NOMO-1 treated with dmso at 0.1 percent for 144 hours (cell line): ENCODE measurements at regions not wholly inside any gene's neighbourhood (a gene's known extent, or its start where the extent isn't known, plus 50 kb on each side); places are given as distances from the start of the nearest gene placed in this dataset.
A peak's percentile ranks its signal among the peaks of the same experiment; 100 is the strongest.

Experiments
- DNase-seq: peaks from one replicate; lab custom pipeline; 2025; ENCODE audit not compliant: unreplicated experiment; lab: John Stamatoyannopoulos, UW

DNA sequence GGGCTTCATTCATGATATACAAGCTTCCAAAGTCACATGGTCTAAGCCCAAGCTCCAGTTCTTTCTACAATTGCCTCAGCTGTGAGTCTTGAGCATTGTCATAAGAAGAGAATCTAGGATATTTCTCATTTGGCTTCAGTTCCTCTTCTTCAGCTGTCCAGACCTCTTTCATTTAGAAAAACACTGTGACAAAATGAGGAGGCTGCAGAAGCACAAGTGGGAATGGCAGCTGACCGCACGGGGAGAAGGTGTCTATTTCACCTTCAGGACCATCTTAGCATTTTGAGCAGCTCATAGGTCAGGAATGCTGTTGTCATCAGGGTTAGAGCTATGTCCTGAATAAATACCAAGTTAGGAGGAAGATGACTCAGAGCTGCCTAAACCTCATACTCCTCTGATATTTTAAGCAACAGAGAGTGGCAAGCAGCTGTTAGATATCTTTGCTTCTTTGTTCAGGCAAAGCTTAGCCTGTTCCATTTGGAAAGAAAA lies 390.1 kb upstream of the CITED2 start:
- DNase-seq = peak; percentile 71

GRCh38 chr6:139763468-139764210 lies 389.2 kb upstream of the CITED2 start:
- peak; percentile 14 for DNase-seq

DNA sequence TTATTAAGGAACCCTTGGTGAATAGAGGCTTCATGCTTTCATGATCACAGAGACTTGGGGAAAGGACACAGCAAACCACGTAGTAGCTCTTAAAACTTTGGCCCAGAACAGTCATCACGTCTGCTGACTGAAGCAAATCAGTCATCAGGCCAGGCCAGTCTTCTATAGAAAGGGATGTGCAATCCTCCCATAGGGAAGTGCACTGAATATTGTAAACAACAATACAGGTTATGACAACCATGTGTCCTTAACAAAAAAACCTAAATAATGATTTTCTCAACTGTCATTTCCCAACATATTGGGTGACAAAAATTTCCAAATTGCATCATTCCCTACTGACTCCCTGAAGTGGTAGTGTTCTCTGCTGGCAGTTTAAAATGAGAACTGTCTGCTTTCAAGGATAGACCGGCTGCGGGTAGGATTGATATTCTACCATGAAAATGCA lies 388.2 kb upstream of the CITED2 start:
- peak; percentile 31 for DNase-seq

- no peak for DNase-seq
Observed at GRCh38 chr6:139760128-139760527, 385.7 kb upstream of the CITED2 start.

GRCh38 chr6:139759086-139759485 lies 384.6 kb upstream of the CITED2 start:
- DNase-seq = no peak

GRCh38 chr6:139758209-139758611 lies 383.8 kb upstream of the CITED2 start:
- DNase-seq = no peak

DNA sequence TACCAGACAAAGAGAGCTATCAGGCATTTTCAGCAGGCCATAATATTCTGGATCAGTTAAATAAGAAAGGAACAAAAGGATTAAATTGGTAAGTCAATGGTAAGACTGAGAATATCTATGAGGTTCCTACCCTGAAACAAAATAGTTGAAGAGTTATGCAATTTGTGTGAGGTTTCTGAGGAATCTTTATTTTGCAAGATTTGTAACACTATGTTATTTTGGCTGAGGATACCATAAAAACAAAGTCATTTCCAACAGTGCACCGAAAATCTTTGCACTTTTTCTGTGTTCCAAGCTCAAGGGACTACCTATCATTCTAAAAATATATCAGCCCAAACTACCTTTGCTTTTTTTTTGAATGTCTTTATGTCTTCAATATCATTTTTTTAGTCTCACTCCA lies 383.3 kb upstream of the CITED2 start:
- no peak for DNase-seq

- no peak for DNase-seq
Observed at GRCh38 chr6:139756381-139756780, 381.9 kb upstream of the CITED2 start.

DNA sequence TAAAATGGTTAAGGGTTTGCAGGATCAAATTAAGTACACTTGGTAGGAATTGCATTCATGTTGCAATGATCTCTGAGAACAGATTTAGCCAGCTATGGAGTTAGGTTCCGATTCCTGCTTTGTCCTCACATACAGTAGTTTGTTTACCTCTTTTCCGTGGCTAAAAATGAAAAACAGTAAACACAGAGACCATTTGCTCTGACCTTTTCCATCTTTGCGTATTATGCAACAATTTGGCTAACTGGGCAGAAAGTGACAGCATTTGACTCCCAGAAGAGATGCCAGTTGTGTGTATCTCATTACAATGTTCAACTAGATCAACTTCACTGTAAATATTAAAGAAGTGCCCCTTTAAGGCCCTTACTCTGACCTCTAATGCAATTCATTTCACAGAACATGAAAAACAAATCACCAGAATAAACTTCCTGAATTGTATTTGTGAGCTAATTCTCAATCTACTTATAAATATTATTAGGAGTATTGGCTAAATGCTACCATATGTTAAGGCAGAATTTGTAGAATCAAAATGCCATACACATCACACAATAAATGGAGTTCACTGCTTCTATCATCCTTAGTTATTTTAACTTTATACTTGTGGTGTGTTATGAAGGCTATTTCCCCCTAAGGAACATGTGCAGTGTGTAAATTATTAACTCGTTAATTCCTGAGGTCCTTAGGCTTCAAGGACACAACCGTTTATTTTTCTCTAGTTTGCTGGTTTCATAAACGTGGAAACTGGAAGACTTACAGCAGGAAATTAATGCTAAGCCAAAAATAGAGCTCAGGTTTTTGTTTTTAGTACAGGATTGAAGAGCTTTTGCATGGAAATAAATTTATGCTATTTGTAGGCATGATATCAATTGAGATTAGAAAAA lies 380.7 kb upstream of the CITED2 start:
- no peak for DNase-seq

DNA sequence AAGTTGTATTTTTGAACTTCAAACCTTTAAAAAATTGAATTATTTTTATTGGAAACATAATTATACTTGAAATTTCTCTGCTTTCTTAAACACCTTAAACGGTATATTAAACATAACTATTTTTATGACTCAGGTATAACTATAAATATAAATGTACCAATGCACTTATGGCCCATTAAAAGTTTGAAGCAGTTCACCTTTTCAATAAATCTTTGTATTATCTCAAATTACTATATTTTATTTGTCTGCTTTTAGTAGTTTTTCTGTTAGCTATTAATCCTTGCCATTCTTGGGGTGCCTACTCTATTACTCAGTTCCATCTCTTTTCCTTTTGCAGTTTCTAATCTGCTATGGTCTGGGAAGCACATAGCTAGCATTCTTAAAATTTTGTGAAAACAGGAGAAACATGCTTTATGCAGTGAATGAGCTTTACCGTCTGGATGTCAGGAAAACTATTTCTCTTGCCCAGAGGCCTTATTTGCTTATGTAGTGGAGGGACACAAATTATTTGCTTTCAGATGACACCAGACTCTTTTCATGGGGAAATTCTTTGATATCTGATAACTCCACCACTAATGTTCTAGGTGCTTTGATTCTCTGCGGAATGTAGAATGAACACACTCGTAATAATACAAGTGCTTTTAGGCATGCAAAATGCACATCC lies 378.9 kb upstream of the CITED2 start:
- no peak for DNase-seq

DNA sequence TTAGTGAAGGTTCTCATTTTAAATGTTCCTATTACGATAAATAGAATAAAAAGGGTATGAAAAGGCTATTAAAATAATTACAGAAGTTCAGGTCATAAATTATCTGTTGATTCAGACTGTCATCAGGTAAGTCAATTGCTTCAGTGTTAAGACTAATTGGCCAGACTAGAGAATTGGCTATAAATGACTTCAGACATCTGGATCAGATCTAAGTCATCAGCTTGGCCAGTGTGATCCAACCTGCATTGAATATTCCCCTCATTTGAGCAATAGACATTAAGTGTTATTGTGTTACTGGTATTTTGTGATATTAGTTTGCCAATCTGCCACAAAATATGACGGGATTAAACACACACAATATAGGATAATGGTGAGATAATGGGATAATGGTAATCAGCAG lies 377.6 kb upstream of the CITED2 start:
- no peak for DNase-seq

GRCh38 chr6:139751179-139751578 lies 376.7 kb upstream of the CITED2 start:
- no peak for DNase-seq

- DNase-seq = no peak
Observed at GRCh38 chr6:139748353-139749146, 374.1 kb upstream of the CITED2 start.

DNA sequence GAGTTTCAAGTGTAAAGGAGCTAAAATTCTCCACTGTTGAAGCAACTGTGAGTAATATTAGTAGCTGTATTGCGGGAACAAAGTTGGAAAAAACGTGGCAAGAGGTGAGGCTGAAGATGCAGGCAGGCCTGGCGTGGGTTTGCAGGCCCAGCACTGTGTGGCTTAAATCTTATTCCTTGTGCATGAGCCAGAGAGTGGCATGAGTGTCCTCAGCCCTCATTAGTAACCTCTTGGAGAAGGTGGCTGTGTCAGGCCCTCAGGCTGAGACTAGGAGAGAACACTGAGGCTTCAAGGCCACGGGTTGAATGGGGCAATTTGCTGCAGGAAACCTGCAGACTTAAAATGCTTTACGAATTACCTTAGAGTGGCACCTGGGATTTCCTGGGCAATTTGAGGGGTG lies 372.7 kb upstream of the CITED2 start:
- DNase-seq = no peak

DNA sequence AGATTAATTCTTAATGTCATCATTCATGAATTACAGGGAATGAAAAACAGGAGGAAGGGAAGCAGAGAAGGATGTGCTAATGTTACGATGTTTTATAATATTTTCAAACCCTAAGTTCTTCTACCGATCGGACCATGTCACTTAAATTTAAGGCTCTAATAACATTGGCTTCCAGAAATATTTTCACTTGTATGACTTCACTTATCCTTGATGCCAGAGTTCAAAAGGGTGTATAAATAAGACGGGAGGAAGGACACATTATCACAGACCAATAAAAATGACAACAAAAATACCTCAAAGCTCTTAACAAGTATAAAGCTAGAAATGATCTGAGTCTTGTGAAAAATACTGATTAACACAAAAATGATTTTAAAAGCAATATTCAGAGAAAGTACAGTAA lies 370.4 kb upstream of the CITED2 start:
- no peak for DNase-seq

GRCh38 chr6:139743664-139744437 lies 369.4 kb upstream of the CITED2 start:
- no peak for DNase-seq

- no peak for DNase-seq
Observed at GRCh38 chr6:139742671-139743070, 368.2 kb upstream of the CITED2 start.

DNA sequence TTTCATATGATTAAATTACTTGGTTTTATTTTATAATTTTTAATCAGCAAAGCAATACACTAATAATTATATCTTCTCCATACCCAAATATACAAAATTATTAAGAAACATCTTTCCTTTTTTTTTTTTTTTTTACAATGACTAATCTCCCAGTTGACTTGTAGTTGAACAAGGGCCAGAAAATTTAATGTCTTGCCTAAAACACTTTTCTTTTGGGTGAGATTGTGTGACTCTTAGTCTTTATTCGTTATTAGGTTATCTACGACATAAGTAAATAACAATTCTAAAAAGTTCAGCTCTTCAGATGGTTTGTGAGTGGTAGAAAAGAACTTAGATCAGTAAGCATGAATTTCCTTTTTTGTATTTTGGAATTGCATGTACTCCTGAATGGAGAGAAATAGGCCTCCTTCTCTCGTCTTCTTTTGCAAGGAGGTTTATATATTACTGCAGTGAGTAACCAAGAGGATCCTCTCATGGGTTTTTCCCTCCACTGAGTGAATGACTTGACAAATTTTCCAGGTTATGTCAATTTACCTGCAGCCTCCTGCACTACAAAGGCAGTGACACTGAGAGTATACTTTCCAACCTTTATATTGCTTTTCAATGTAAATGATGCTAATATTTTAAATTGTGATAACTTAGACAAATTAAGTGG lies 364.5 kb upstream of the CITED2 start:
- DNase-seq = no peak

DNA sequence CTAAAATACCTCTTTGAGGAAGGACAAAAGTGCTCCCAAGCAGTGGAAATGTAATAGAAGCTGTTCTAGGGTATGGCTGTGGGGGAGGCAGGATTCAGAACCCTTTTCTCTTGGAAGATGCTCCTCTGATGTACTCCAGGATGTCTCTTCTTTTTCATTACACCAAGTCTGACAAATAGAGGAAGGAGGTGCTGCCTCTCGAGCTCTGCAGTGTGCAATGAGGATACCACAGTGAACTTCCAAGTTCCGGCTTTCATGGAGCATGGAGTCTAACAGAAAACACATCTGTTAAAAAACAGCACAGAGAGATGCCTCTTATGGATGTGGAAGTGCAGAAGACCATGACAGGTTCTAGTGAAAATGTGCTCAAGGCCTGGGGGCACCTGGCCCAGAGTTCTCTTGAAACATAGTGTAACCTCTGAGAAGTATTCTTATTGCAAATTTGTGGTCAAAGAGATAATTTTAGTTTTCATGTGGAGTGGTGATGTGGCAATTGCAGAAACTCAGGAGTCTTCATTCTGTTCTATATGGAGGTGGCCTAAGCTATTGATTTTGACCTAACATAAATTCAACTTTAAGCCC lies 362.0 kb upstream of the CITED2 start:
- DNase-seq = peak; percentile 65
